HepG2 (cell line): ENCODE measurements at regions not wholly inside any gene's neighbourhood (a gene's known extent, or its start where the extent isn't known, plus 50 kb on each side); places are given as distances from the start of the nearest gene placed in this dataset.

Experiments
- ATAC-seq: fragments of 200-7000 bp; cut with Tn5 transposase; 3 replicates; pipeline ENCODE4 v1.9.1; 2020; ENCODE audit warnings: mild to moderate bottlenecking, moderate library complexity
- BruUV-seq: library from RNA; stranded (reverse); fragments of 400-500 nt; replicated peaks from 2 replicates; lab custom pipeline; 2021; lab: Mats Ljungman, UMichigan
- CTCF ChIA-PET: fragments of 300-600 bp; formaldehyde crosslinking; extraction: SDS; loops from one replicate; lab custom pipeline; 2021; ENCODE audit warnings: low total read pairs, inconsistent platforms, low intra/inter-chr PET ratio; lab: Yijun Ruan, JAX
- POLR2A ChIA-PET: fragments of 350-600 bp; sonication (Branson Sonifier 250); formaldehyde crosslinking; loops from one replicate; lab custom pipeline; 2020; ENCODE audit warnings: antibody characterized with exemption, inconsistent platforms; lab: Yijun Ruan, JAX
- DNase-seq: peaks from one replicate; pipeline ENCODE4 v3.0.0-alpha.2; 2015; ENCODE audit warnings: low spot score
- FAIRE-seq: peaks from 3 replicates; lab custom pipeline; 2011; peaks lifted over from hg19 to GRCh38; lab: Jason Lieb, UNC
- H2AFZ ChIP-seq: one replicate; pipeline ENCODE4 v1.6.1; 2011; ENCODE audit warnings: low read length, inconsistent platforms
- H3K27ac ChIP-seq: fragments of 300-600 bp; 3 replicates; pipeline ENCODE4 v1.8.0; 2011; ENCODE audit warnings: mixed run types, mild to moderate bottlenecking, mixed read lengths, low read length, inconsistent platforms; ENCODE audit not compliant: insufficient read depth; ENCODE audit errors: extremely low read length
- H3K27me3 ChIP-seq, 2 experiments: fragments of 200-600 bp in 1 of 2; 2 replicates in 1 of 2; 3 replicates in 1 of 2; pipeline versions ENCODE4 v1.6.0 to v1.8.0; 2011; ENCODE audit warnings: low read length in 2 of 2, mild to moderate bottlenecking in 2 of 2, moderate library complexity in 2 of 2, inconsistent platforms in 1 of 2; ENCODE audit not compliant: insufficient read depth in 2 of 2, control insufficient read depth in 1 of 2
- H3K36me3 ChIP-seq, 2 experiments: fragments of 200-600 bp in 1 of 2; replicated peaks in 1 of 2; 2 replicates in 1 of 2; 3 replicates in 1 of 2; pipeline versions ENCODE4 v1.5.1 to v1.8.0; 2011; ENCODE audit warnings: low read length in 2 of 2, inconsistent platforms in 1 of 2; ENCODE audit not compliant: insufficient read depth in 2 of 2, control insufficient read depth in 1 of 2
- H3K4me1 ChIP-seq: 2 replicates; pipeline ENCODE4 v1.5.1; 2012; ENCODE audit warnings: low read length, inconsistent platforms; ENCODE audit not compliant: insufficient read depth
- H3K4me2 ChIP-seq: 2 replicates; pipeline ENCODE4 v1.6.0; 2011; ENCODE audit warnings: low read depth, low read length, inconsistent platforms
- H3K4me3 ChIP-seq, 3 experiments: fragments of 200-600 bp in 1 of 3; sonication (generic), shearing (Covaris generic) in 1 of 3; replicated peaks in 1 of 3; 2 replicates each; pipeline ENCODE4 v1.5.1; 2011 to 2016; ENCODE audit warnings: low read length in 3 of 3, inconsistent platforms in 2 of 3, low read depth in 2 of 3, mild to moderate bottlenecking in 2 of 3, control low read depth in 1 of 3, mixed read lengths in 1 of 3; ENCODE audit not compliant: insufficient read depth in 1 of 3
- H3K79me2 ChIP-seq: one replicate; pipeline ENCODE4 v1.6.1; 2011; ENCODE audit warnings: low read length, inconsistent platforms; ENCODE audit not compliant: insufficient read depth
- H3K9ac ChIP-seq: 2 replicates; pipeline ENCODE4 v1.6.0; 2011; ENCODE audit warnings: mild to moderate bottlenecking, low read depth, low read length, inconsistent platforms; ENCODE audit not compliant: insufficient read depth
- H3K9me3 ChIP-seq: 2 replicates; pipeline ENCODE4 v1.5.1; 2012; ENCODE audit warnings: mild to moderate bottlenecking, low read length
- H4K20me1 ChIP-seq: 2 replicates; pipeline ENCODE4 v1.6.0; 2011; ENCODE audit warnings: inconsistent platforms, mild to moderate bottlenecking, low read length, moderate library complexity; ENCODE audit not compliant: insufficient read depth
- HOMEZ ChIP-seq: IDR thresholded peaks from 2 replicates; pipeline ENCODE4 v1.6.1; 2016; ENCODE audit warnings: low read depth
- KLF15 ChIP-seq: sonication (generic); formaldehyde crosslinking; IDR thresholded peaks from 2 replicates; pipeline ENCODE4 v1.8.1; 2023; ENCODE audit warnings: borderline replicate concordance, mild to moderate bottlenecking, inconsistent platforms, missing genetic modification reagents, mixed read lengths
- MXD4 ChIP-seq: IDR thresholded peaks from 2 replicates; pipeline ENCODE4 v1.6.1; 2016; ENCODE audit warnings: mild to moderate bottlenecking, missing biosample characterization, missing genetic modification reagents
- PPARG ChIP-seq: conservative IDR thresholded peaks from 2 replicates; pipeline ENCODE4 v1.6.1; 2016; ENCODE audit warnings: missing biosample characterization, missing genetic modification reagents
- TBX3 ChIP-seq: fragments of 450-650 bp; IDR thresholded peaks from 2 replicates; pipeline ENCODE4 v1.6.1; 2017; ENCODE audit warnings: antibody characterized with exemption, mild to moderate bottlenecking, inconsistent platforms, borderline replicate concordance
- THAP8 ChIP-seq: sonication (generic); formaldehyde crosslinking; IDR thresholded peaks from 2 replicates; pipeline ENCODE4 v1.5.1; 2020; ENCODE audit warnings: missing genetic modification reagents, mild to moderate bottlenecking, borderline replicate concordance
- ZNF12 ChIP-seq: sonication (generic); formaldehyde crosslinking; IDR thresholded peaks from 2 replicates; pipeline ENCODE4 v1.5.0; 2020; ENCODE audit warnings: missing genetic modification reagents
- ZNF121 ChIP-seq: sonication (generic); formaldehyde crosslinking; IDR thresholded peaks from 2 replicates; pipeline ENCODE4 v1.5.0; 2020; ENCODE audit warnings: mild to moderate bottlenecking, missing genetic modification reagents
- ZNF230 ChIP-seq: sonication (generic); formaldehyde crosslinking; IDR thresholded peaks from 2 replicates; pipeline ENCODE4 v1.4.0; 2020; ENCODE audit warnings: mild to moderate bottlenecking, missing genetic modification reagents
- ZNF329 ChIP-seq: sonication (generic); formaldehyde crosslinking; IDR thresholded peaks from 2 replicates; pipeline ENCODE4 v1.9.0; 2021; ENCODE audit warnings: low read depth, mild to moderate bottlenecking, missing genetic modification reagents
- ZNF383 ChIP-seq: sonication (generic); formaldehyde crosslinking; IDR thresholded peaks from 2 replicates; pipeline ENCODE4 v1.4.0; 2020; ENCODE audit warnings: missing genetic modification reagents, mild to moderate bottlenecking, borderline replicate concordance
- ZNF484 ChIP-seq: sonication (generic); formaldehyde crosslinking; IDR thresholded peaks from 2 replicates; pipeline ENCODE4 v1.5.1; 2020; ENCODE audit warnings: mild to moderate bottlenecking, low read depth, missing genetic modification reagents, borderline replicate concordance
- ZNF530 ChIP-seq: sonication (generic); formaldehyde crosslinking; IDR thresholded peaks from 2 replicates; pipeline ENCODE4 v1.5.0; 2020; ENCODE audit warnings: low read depth, mild to moderate bottlenecking, missing genetic modification reagents
- ZNF547 ChIP-seq: sonication (generic); formaldehyde crosslinking; IDR thresholded peaks from 2 replicates; pipeline ENCODE4 v1.5.1; 2020; ENCODE audit warnings: mild to moderate bottlenecking, missing genetic modification reagents
- ZNF580 ChIP-seq: IDR thresholded peaks from 2 replicates; pipeline ENCODE4 v1.6.1; 2016; ENCODE audit warnings: low read depth, borderline replicate concordance
- ZNF710 ChIP-seq: sonication (generic); formaldehyde crosslinking; IDR thresholded peaks from 2 replicates; pipeline ENCODE4 v1.5.0; 2020; ENCODE audit warnings: mild to moderate bottlenecking, missing genetic modification reagents, borderline replicate concordance
- in situ Hi-C: cut with HindIII; loops from 2 replicates; pipeline ENCODE4 v1.10.0; 2017; ENCODE audit warnings: low pct_unique_long_range_greater_than_20kb; ENCODE audit not compliant: extremely low pct_ligation_motif_present
- intact Hi-C: fragments of 100-400 bp; cut with micrococcal nuclease; formaldehyde crosslinking; loops from one replicate; pipeline ENCODE4 v1.10.0; 2022; ENCODE audit not compliant: unreplicated experiment

GRCh38 chr12:22900401-22900800, 275.4 kb downstream of the ETNK1 start:
- no peak overlapping the region for H2AFZ ChIP-seq
- intact Hi-C loops: loop anchor here (5.0 kb wide), 1 partner anchor 68 kb away; no protein-coding TSS in a partner anchor
- no peaks in the 10 kb centered on the region for H3K27me3 ChIP-seq
- H4K20me1 ChIP-seq: no peaks in the 10 kb centered on the region
- in situ Hi-C loops: no loop called here
- no peaks in the 10 kb centered on the region for H3K79me2 ChIP-seq
- CTCF ChIA-PET: no interaction called here
- TF ChIP-seq ZNF580 (CRISPR knock-in tag) (no peak), ZNF530 (CRISPR knock-in tag) (no peak), TBX3 (no peak), ZNF121 (CRISPR knock-in tag) (no peak), ZNF12 (CRISPR knock-in tag) (no peak), KLF15 (CRISPR knock-in tag) (no peak), ZNF383 (CRISPR knock-in tag) (no peak), PPARG (CRISPR knock-in tag) (no peak), ZNF230 (no peak), MXD4 (CRISPR knock-in tag) (no peak), HOMEZ (no peak), ZNF710 (CRISPR knock-in tag) (no peak), ZNF484 (CRISPR knock-in tag) (no peak), ZNF547 (CRISPR knock-in tag) (no peak), THAP8 (CRISPR knock-in tag) (no peak), ZNF329 (no peak)
- BruUV-seq: no TSS peak
- no peaks in the 10 kb centered on the region for H3K4me1 ChIP-seq
- H3K27ac ChIP-seq: no peak overlapping the region
- no peaks in the 10 kb centered on the region for H3K9me3 ChIP-seq
- H3K4me2 ChIP-seq: no peak overlapping the region
- POLR2A ChIA-PET: no interaction called here
- ATAC-seq (no peak), DNase-seq (no peak), FAIRE-seq (no peak)
- no peak overlapping the region for H3K4me3 ChIP-seq
- no peaks in the 10 kb centered on the region for H3K36me3 ChIP-seq
- no peak overlapping the region for H3K9ac ChIP-seq
